ENCODE measurements at regions not wholly inside any gene's neighbourhood (a gene's known extent, or its start where the extent isn't known, plus 50 kb on each side); places are given as distances from the start of the nearest gene placed in this dataset.

GRCh38 chr10:78863140-78863905, 205.4 kb upstream of the ZMIZ1 start:
- TF ChIP-seq ATF3 (IDR thresholded peaks at IDR 0.05): no peak
- TF ChIP-seq CTCF (IDR thresholded peaks at IDR 0.05 in 2 of 3, conservative IDR thresholded peaks at IDR 0.05 in 1 of 3; ENCODE audit: borderline replicate concordance in 1 of 3, insufficient read depth in 1 of 3, low read depth in 2 of 3, low read length in 2 of 3): no peak
- no peak for TF ChIP-seq REST (IDR thresholded peaks at IDR 0.05; ENCODE audit: low read depth)
- no peak for TF ChIP-seq CEBPB (IDR thresholded peaks at IDR 0.05; ENCODE audit: low read depth)

Data from HCT116 (cell line).